ENCODE measurements at regions not wholly inside any gene's neighbourhood (a gene's known extent, or its start where the extent isn't known, plus 50 kb on each side); places are given as distances from the start of the nearest gene placed in this dataset.

DNA sequence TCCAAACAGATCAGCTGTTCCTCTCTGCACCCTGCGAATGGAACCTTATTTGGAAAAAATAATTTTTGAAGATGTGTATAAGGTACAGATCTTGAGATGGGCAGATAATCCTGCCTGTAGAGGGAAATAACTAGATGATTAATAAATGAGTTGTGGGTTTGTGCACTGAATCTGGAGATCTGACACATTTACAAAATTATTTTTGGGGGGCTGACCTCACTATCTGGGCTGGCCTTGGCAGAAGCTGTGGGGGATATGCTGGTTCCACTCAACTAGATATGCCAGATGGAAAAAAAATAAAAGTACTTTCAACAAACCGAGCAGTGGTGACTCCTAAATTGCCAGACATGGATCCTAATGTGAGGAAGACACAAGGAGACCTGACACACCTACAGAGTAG lies 552.2 kb upstream of the AMELY start:
- TF ChIP-seq EZH2 (IDR thresholded peaks at IDR 0.05; ENCODE audit: insufficient read depth, poor library complexity, severe bottlenecking): no peak
- no peak for TF ChIP-seq EZH2phosphoT487 (IDR thresholded peaks at IDR 0.05; ENCODE audit: insufficient read depth, low read depth)
